Cerebellar nuclear complex (tissue), 1 donor: ENCODE measurements at regions not wholly inside any gene's neighbourhood (a gene's known extent, or its start where the extent isn't known, plus 50 kb on each side); places are given as distances from the start of the nearest gene placed in this dataset.

Source experiments
- DNase-seq, 2 experiments: peaks; one replicate each; lab custom pipeline; 2025; lab: John Stamatoyannopoulos, UW

DNA sequence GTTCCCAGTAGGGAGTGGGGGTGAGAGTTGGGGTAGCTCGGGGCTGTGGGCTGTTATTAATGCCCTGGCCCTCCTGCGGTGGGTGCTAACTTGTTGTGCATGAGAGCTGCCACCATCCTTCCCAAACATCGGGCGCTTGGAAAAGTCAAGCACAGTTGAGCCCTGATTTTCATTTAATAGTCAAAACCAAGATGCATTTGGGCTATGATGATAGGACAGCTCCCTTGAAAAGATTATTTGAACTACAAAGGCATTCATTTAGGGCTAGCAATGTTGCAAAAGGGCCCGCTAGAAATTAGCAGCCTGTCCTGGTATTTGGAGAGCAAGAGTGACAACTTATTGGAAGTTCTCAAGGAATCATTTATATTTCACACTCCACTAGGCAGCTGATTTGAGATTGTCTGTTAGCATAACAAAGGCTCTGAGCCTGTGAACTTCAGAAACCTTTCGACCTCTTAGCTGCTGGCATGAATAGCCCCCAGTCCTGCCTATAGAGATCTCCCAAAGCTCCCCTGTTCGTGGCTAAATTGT is 128.2 kb upstream of the TMEM161B start:
- no peak for DNase-seq

GRCh38 chr5:88396000-88396535 is 127.4 kb upstream of the TMEM161B start:
- no peak for DNase-seq

DNA sequence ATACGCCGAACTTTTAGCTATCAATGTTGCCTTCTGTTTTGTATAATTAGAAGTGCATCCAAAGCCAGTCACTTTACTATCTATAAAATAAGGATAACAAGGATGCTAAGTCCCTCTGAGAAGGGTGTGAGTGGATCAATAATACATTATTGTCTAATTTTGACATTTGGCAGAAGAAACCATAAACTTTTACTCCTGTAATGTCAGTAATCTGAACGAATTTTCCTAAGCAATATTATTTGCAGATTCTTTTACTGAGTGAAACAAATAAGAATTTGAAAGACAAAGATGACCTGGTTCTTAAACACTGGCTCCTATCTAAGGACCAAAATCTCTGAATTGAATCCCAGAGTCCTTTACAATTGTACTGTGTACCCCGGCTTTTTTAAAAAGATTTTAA is 126.6 kb upstream of the TMEM161B start:
- no peak for DNase-seq

- no peak for DNase-seq
Observed at GRCh38 chr5:88394536-88395175, 126.0 kb upstream of the TMEM161B start.

- peak in 1 of 2 experiments; percentile 49 for DNase-seq
Observed at GRCh38 chr5:88393716-88394535, 125.3 kb upstream of the TMEM161B start.

- DNase-seq = no peak
Observed at GRCh38 chr5:88393042-88393441, 124.4 kb upstream of the TMEM161B start.

DNA sequence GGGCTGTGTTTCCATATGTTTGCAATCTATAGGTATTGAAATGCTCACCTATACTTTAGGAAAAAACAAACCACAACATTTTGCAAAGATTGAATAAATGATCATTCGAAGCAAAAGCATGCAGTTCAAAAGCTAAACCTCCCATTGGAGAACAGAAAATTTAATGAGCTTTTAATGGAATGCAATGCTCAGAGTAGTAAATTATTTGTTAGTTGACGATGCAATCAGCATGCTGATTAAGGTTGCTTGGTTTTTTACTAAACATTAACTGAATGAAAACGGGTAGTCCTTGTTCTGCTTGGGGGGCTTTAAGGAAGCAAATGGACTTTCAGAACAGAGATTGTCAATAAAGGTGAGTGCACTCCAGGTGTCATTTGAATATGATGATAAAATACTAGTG is 123.3 kb upstream of the TMEM161B start:
- no peak for DNase-seq

- peak in 1 of 2 experiments; percentile 73 for DNase-seq
Observed at GRCh38 chr5:88391116-88391515, 122.5 kb upstream of the TMEM161B start.

DNA sequence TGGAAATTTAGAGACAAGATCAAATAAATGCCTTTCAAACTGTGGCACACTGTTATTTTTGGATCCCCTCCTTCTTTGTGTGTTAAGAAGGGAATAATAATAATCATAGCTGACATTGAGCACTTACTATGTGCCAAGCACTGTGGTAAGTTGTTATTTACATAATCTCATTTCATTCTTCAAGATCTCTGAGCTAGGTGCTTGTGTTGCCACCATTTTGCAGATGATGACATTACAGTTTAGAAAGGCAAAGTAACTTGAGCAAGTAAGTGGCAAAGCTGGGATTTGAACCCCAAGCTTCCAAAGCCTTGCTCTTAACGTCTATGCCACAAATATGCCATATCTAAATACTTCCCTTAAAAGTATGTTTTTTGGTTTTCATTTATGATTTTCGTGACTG is 121.8 kb upstream of the TMEM161B start:
- no peak for DNase-seq

GRCh38 chr5:88390096-88390441 is 121.4 kb upstream of the TMEM161B start:
- peak in 1 of 2 experiments; percentile 23 for DNase-seq

DNA sequence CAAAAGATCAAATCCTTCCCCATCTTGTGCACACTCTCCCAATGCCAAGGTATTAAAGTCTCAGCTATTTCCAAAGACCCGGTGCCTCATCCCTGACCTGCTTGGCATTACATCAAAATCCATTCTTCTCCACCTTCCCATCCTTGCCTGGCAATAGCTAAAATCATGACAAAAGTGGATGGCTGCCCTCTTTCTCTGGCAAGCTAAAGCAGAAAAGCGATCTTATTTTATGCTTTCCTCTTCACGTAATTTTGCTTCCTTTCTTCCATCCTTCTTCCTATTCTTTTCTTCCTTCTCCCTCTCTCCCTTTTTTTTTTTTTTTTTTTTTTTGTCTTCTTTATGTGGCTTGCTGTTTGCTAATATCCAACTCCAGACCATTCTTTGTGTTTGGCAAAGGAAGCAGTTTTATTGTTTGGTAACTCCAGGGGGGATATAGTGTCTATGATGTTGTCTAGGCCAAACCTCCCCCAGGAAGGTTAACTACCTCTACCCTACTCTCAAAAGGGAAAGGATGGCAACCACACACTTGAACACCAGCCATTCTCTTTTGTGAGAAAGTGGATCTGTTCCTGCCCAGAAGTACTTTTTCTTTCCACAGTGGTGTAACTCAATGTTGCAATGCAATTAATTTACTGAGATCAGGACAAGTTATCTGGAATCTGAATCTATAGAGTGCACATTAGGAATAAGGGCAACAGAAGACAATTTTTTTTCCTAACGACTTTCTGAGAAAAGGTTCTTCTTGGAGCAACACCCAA is 120.9 kb upstream of the TMEM161B start:
- DNase-seq = no peak

- no peak for DNase-seq
Observed at GRCh38 chr5:88388476-88389337, 120.1 kb upstream of the TMEM161B start.

- DNase-seq = no peak
Observed at GRCh38 chr5:88384886-88385285, 116.2 kb upstream of the TMEM161B start.

DNA sequence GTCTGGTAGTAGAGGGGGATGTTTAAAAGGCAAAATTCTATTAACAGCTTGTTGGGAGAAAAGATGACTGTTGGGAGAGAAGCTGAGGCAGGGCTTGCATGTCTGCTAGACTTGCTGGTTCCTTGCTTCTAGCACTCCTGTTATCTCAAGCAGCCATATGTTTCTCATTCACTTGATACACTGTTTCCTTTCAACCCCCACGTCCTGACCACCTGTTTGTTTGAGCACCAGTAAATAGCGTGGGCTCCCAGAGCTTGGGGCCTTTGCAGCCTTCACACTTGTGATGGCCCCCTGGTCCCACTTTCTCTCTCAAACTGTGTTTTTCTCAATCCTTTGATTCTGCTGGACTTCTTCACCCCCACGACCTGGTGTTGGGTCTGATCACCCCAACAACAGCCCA is 111.7 kb upstream of the TMEM161B start:
- no peak for DNase-seq

GRCh38 chr5:88377705-88378656 is 109.3 kb upstream of the TMEM161B start:
- no peak for DNase-seq

GRCh38 chr5:88377240-88377639 is 108.6 kb upstream of the TMEM161B start:
- no peak for DNase-seq

- DNase-seq = no peak
Observed at GRCh38 chr5:88376728-88377127, 108.1 kb upstream of the TMEM161B start.

DNA sequence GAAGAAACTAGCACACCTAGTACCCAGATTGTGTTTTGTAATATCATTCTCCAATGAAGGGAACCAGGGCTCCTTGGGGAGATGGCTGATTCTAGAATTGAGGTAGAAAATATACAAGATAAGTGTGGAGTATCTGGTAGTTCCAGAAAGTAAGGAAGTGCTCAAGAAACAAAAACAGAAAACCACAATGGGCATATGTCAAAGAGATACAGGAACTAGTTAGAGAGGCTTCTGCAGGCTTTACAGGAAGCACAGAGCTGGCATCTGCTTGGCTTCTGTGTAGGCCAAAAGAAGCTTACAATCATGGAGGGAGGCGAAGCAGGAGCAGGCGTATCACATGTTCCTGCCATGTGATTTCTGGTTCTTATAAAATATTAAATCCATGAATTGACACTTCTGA is 105.7 kb upstream of the TMEM161B start:
- no peak for DNase-seq

GRCh38 chr5:88370824-88371223 is 102.2 kb upstream of the TMEM161B start:
- DNase-seq = no peak

GRCh38 chr5:88368201-88368600 is 99.6 kb upstream of the TMEM161B start:
- no peak for DNase-seq
